B cell (primary cell): ENCODE measurements at regions not wholly inside any gene's neighbourhood (a gene's known extent, or its start where the extent isn't known, plus 50 kb on each side); places are given as distances from the start of the nearest gene placed in this dataset.

Experiments used
- ATAC-seq: fragments of 200-7000 bp; cut with Tn5 transposase; one replicate; pipeline ENCODE4 v1.10.0; 2021; ENCODE audit warnings: low read depth, mild to moderate bottlenecking, moderate number of reproducible peaks, moderate library complexity
- CTCF ChIA-PET: fragments of 350-600 bp; sonication (Branson Sonifier 250); formaldehyde crosslinking; loops from one replicate; lab custom pipeline; 2021; ENCODE audit warnings: antibody characterized with exemption, inconsistent platforms; lab: Charles Lee
- POLR2A ChIA-PET: fragments of 350-600 bp; sonication (Branson Sonifier 250); formaldehyde crosslinking; loops from one replicate; lab custom pipeline; 2021; ENCODE audit warnings: antibody characterized with exemption; lab: Charles Lee
- DNase-seq: peaks from one replicate; pipeline ENCODE4 v3.0.0; 2013
- H2AFZ ChIP-seq: 2 replicates; pipeline ENCODE4 v1.6.1; 2012; ENCODE audit warnings: mild to moderate bottlenecking, low read depth, low read length; ENCODE audit not compliant: insufficient read depth, poor library complexity, severe bottlenecking
- H3K27ac ChIP-seq, 2 donors: 1 replicate in 1 of 2; 2 replicates in 1 of 2; pipeline ENCODE4 v1.5.1; 2012 to 2013; ENCODE audit warnings: low read length in 2 of 2, mild to moderate bottlenecking in 2 of 2, moderate library complexity in 1 of 2
- H3K27me3 ChIP-seq, 4 experiments: fragments of 200-600 bp in 1 of 4; sonication (generic) in 1 of 4; replicated peaks in 1 of 4; 1 replicate in 2 of 4; 2 replicates in 2 of 4; pipeline versions ENCODE4 v1.6.1 to v1.7.0; 2013 to 2016; ENCODE audit warnings: low read length in 3 of 4, mild to moderate bottlenecking in 2 of 4, mixed read lengths in 1 of 4, moderate library complexity in 1 of 4; ENCODE audit not compliant: insufficient read depth in 4 of 4, control insufficient read depth in 3 of 4; ENCODE audit errors: control extremely low read depth in 1 of 4
- H3K36me3 ChIP-seq, 2 experiments: replicated peaks in 1 of 2; 1 replicate in 1 of 2; 2 replicates in 1 of 2; pipeline versions ENCODE4 v1.6.1 to v1.7.1; 2013; ENCODE audit warnings: low read length in 1 of 2; ENCODE audit not compliant: insufficient read depth in 2 of 2, control insufficient read depth in 1 of 2; ENCODE audit errors: control extremely low read depth in 1 of 2, extremely low read depth in 1 of 2
- H3K4me1 ChIP-seq, 2 donors: fragments of 200-600 bp in 1 of 2; sonication (generic) in 1 of 2; 1 replicate in 1 of 2; 2 replicates in 1 of 2; pipeline versions ENCODE4 v1.5.1 to v1.6.1; 2013 to 2017; ENCODE audit warnings: low read length in 2 of 2; ENCODE audit not compliant: control insufficient read depth in 2 of 2, insufficient read depth in 2 of 2
- H3K4me2 ChIP-seq: replicated peaks from 2 replicates; pipeline ENCODE3; 2012; ENCODE audit warnings: mild to moderate bottlenecking, low read depth, low read length; ENCODE audit not compliant: poor library complexity, severe bottlenecking
- H3K4me3 ChIP-seq, 5 experiments: fragments of 200-600 bp in 1 of 5; sonication (generic) in 1 of 5; 1 replicate in 3 of 5; 2 replicates in 2 of 5; pipeline versions ENCODE4 v1.5.1 to v1.7.0; 2011 to 2016; ENCODE audit warnings: low read length in 4 of 5, mild to moderate bottlenecking in 4 of 5, low read depth in 2 of 5, control low read depth in 1 of 5, moderate library complexity in 1 of 5; ENCODE audit not compliant: insufficient read depth in 1 of 5; ENCODE audit errors: control extremely low read depth in 1 of 5, extremely low read depth in 1 of 5
- H3K79me2 ChIP-seq: fragments of 200-600 bp; sonication (generic); one replicate; pipeline ENCODE4 v1.6.0; 2016; ENCODE audit warnings: low read length; ENCODE audit not compliant: control insufficient read depth, insufficient read depth
- H3K9ac ChIP-seq: fragments of 200-600 bp; sonication (generic); 2 replicates; pipeline ENCODE4 v1.6.1; 2017; ENCODE audit warnings: mild to moderate bottlenecking, low read length, moderate library complexity
- H3K9me3 ChIP-seq, 3 donors: one replicate each; pipeline versions ENCODE4 v1.6.1 to v1.7.1; 2013; ENCODE audit warnings: low read length in 2 of 3; ENCODE audit not compliant: control insufficient read depth in 2 of 3, insufficient read depth in 1 of 3; ENCODE audit errors: control extremely low read depth in 1 of 3
- H4K20me1 ChIP-seq: 2 replicates; pipeline ENCODE4 v1.6.0; 2012; ENCODE audit warnings: mild to moderate bottlenecking, low read length; ENCODE audit not compliant: insufficient read depth, control insufficient read depth, poor library complexity, severe bottlenecking
- H3K27ac Mint-ChIP-seq: one replicate; pipeline ENCODE4 v1.8.0; 2021; ENCODE audit warnings: mixed read lengths
- H3K27me3 Mint-ChIP-seq: one replicate; pipeline ENCODE4 v1.8.0; 2021; ENCODE audit warnings: mixed read lengths
- H3K4me1 Mint-ChIP-seq: one replicate; pipeline ENCODE4 v1.8.0; 2021; ENCODE audit warnings: mixed read lengths
- H3K4me3 Mint-ChIP-seq: one replicate; pipeline ENCODE4 v1.8.0; 2021; ENCODE audit warnings: mixed read lengths
- H3K9me3 Mint-ChIP-seq: one replicate; pipeline ENCODE4 v1.8.0; 2022; ENCODE audit warnings: mixed read lengths; ENCODE audit not compliant: insufficient read depth
- EZH2 ChIP-seq: IDR thresholded peaks from 2 replicates; pipeline ENCODE4 v1.6.1; 2012; ENCODE audit warnings: borderline replicate concordance, low read depth, mild to moderate bottlenecking, moderate library complexity, low read length; ENCODE audit not compliant: insufficient read depth, poor library complexity, severe bottlenecking
- WGBS: methylation state at CpG from one replicate; pipeline ENCODE4 v1.1.5; 2013; ENCODE audit warnings: missing lambda C conversion rate; ENCODE audit not compliant: insufficient coverage; 5-methylcytosine and 5-hydroxymethylcytosine counted together
- intact Hi-C: fragments of 100-400 bp; cut with micrococcal nuclease; formaldehyde crosslinking; loops from one replicate; pipeline ENCODE4 v1.10.0; 2022
- TF ChIP-seq, protein P1 (sequence below): fragments of 200-600 bp; IDR thresholded peaks from one replicate; pipeline ENCODE4 v1.8.0; 2022; ENCODE audit warnings: antibody characterized with exemption, mild to moderate bottlenecking

- ChIA-PET CTCF (interaction anchor here (0.9 kb wide), 1 partner anchor 520 kb away, joined by 4 read pairs; no protein-coding TSS in a partner anchor), POLR2A (no interaction called here)
- no peak overlapping the region for H2AFZ ChIP-seq
- no peaks in the 10 kb centered on the region for H3K4me1 Mint-ChIP-seq
- H3K9me3 Mint-ChIP-seq = no peaks in the 10 kb centered on the region
- no peak overlapping the region for H3K27ac Mint-ChIP-seq
- no peak for TF ChIP-seq EZH2
- TF ChIP-seq, protein P1, sequence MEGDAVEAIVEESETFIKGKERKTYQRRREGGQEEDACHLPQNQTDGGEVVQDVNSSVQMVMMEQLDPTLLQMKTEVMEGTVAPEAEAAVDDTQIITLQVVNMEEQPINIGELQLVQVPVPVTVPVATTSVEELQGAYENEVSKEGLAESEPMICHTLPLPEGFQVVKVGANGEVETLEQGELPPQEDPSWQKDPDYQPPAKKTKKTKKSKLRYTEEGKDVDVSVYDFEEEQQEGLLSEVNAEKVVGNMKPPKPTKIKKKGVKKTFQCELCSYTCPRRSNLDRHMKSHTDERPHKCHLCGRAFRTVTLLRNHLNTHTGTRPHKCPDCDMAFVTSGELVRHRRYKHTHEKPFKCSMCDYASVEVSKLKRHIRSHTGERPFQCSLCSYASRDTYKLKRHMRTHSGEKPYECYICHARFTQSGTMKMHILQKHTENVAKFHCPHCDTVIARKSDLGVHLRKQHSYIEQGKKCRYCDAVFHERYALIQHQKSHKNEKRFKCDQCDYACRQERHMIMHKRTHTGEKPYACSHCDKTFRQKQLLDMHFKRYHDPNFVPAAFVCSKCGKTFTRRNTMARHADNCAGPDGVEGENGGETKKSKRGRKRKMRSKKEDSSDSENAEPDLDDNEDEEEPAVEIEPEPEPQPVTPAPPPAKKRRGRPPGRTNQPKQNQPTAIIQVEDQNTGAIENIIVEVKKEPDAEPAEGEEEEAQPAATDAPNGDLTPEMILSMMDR = no peak
- WGBS = 100% methylated on average over 1 of the region's 2 CpGs
- no peak overlapping the region for H3K4me2 ChIP-seq
- H3K4me3 ChIP-seq = no peak overlapping the region
- no peaks in the 10 kb centered on the region for H3K4me1 ChIP-seq
- no peak for DNase-seq
- no peak for ATAC-seq
- no peaks in the 10 kb centered on the region for H3K79me2 ChIP-seq
- no peak overlapping the region for H3K9ac ChIP-seq
- no peaks in the 10 kb centered on the region for H3K27me3 Mint-ChIP-seq
- H3K9me3 ChIP-seq = no peaks in the 10 kb centered on the region
- no peak overlapping the region for H3K27ac ChIP-seq
- peaks cover 0 to 4% (median 0%) of the 10 kb centered on the region in 4 experiments for H3K27me3 ChIP-seq
- no peaks in the 10 kb centered on the region for H3K36me3 ChIP-seq
- H3K4me3 Mint-ChIP-seq = no peak overlapping the region
- intact Hi-C loops = no loop called here
- no peaks in the 10 kb centered on the region for H4K20me1 ChIP-seq
These were observed 57.5 kb upstream of the EGFL6 start for GRCh38 chrX:13511944-13512330.

- no peak for ATAC-seq
- Histone ChIP-seq H3K4me1 (no peaks in the 10 kb centered on the region), H3K4me2 (no peak overlapping the region), H3K4me3 (no peak overlapping the region), H3K27ac (no peak overlapping the region), H3K9ac (no peak overlapping the region), H2AFZ (no peak overlapping the region), H3K27me3 (peaks cover 0 to 4% (median 0%) of the 10 kb centered on the region in 4 experiments), H4K20me1 (no peaks in the 10 kb centered on the region), H3K9me3 (no peaks in the 10 kb centered on the region), H3K79me2 (no peaks in the 10 kb centered on the region), H3K36me3 (no peaks in the 10 kb centered on the region)
- intact Hi-C loops = no loop called here
- TF ChIP-seq EZH2 = no peak
- TF ChIP-seq, protein P1 = no peak
- ChIA-PET POLR2A (no interaction called here), CTCF (interaction anchor here (0.9 to 1.6 kb wide), 2 partner anchors 521 kb away, joined by 4 to 7 read pairs; no protein-coding TSS in a partner anchor)
- no peak for DNase-seq
- no peaks in the 10 kb centered on the region for H3K27me3 Mint-ChIP-seq
- no CpG with 5 or more reads among the region's 1 CpG for WGBS
- H3K27ac Mint-ChIP-seq = no peak overlapping the region
- H3K4me3 Mint-ChIP-seq = no peak overlapping the region
- no peaks in the 10 kb centered on the region for H3K4me1 Mint-ChIP-seq
- no peaks in the 10 kb centered on the region for H3K9me3 Mint-ChIP-seq
These were observed 58.0 kb upstream of the EGFL6 start for GRCh38 chrX:13511241-13511943.
